ENCODE measurements at regions not wholly inside any gene's neighbourhood (a gene's known extent, or its start where the extent isn't known, plus 50 kb on each side); places are given as distances from the start of the nearest gene placed in this dataset.

- ChIA-PET POLR2A (no interaction called here), CTCF (interaction anchor here (0.9 kb wide), 1 partner anchor 16 kb away, joined by 3 read pairs; no protein-coding TSS in a partner anchor)
- no peak for DNase-seq (ENCODE audit: extremely low spot score)
- no peak for TF ChIP-seq CTCF (IDR thresholded peaks at IDR 0.05; ENCODE audit: control extremely low read depth, extremely low read depth, low read depth, missing control alignments)
Measured at GRCh38 chr2:147609301-147609700, 235.5 kb upstream of the ACVR2A start.

GRCh38 chr2:147607379-147607778 is 237.4 kb upstream of the ACVR2A start:
- ChIA-PET CTCF (no interaction called here), POLR2A (no interaction called here)
- DNase-seq (ENCODE audit: extremely low spot score): no peak
- TF ChIP-seq CTCF (IDR thresholded peaks at IDR 0.05; ENCODE audit: control extremely low read depth, extremely low read depth, low read depth, missing control alignments): no peak

- ChIA-PET POLR2A (no interaction called here), CTCF (interaction anchor here (0.8 to 1.5 kb wide), 4 partner anchors 9 to 16 kb away, joined by 3 to 5 read pairs (median 4); no protein-coding TSS in a partner anchor)
- DNase-seq (ENCODE audit: extremely low spot score): no peak
- no peak for TF ChIP-seq CTCF (IDR thresholded peaks at IDR 0.05; ENCODE audit: control extremely low read depth, extremely low read depth, low read depth, missing control alignments)
Measured at GRCh38 chr2:147603876-147604275, 241.0 kb upstream of the ACVR2A start.

- CTCF ChIA-PET: interaction anchor here (1.0 kb wide), 1 partner anchor 16 kb away, joined by 4 read pairs; no protein-coding TSS in a partner anchor
- no peak for TF ChIP-seq CTCF (IDR thresholded peaks at IDR 0.05; ENCODE audit: control extremely low read depth, extremely low read depth, low read depth, missing control alignments)
- DNase-seq (ENCODE audit: extremely low spot score): no peak
- POLR2A ChIA-PET: no interaction called here
Measured at GRCh38 chr2:147603447-147603846, 241.4 kb upstream of the ACVR2A start.

GRCh38 chr2:147600646-147601045 is 244.2 kb upstream of the ACVR2A start:
- POLR2A ChIA-PET: no interaction called here
- CTCF ChIA-PET: interaction anchor here (0.9 kb wide), 1 partner anchor 16 kb away, joined by 3 read pairs; no protein-coding TSS in a partner anchor
- no peak for TF ChIP-seq CTCF (IDR thresholded peaks at IDR 0.05; ENCODE audit: control extremely low read depth, extremely low read depth, low read depth, missing control alignments)
- DNase-seq (ENCODE audit: extremely low spot score): no peak

GRCh38 chr2:147600223-147600622 is 244.6 kb upstream of the ACVR2A start:
- ChIA-PET CTCF (no interaction called here), POLR2A (no interaction called here)
- DNase-seq (ENCODE audit: extremely low spot score): no peak
- no peak for TF ChIP-seq CTCF (IDR thresholded peaks at IDR 0.05; ENCODE audit: control extremely low read depth, extremely low read depth, low read depth, missing control alignments)

GRCh38 chr2:147595200-147595599 is 249.6 kb upstream of the ACVR2A start:
- POLR2A ChIA-PET: no interaction called here
- TF ChIP-seq CTCF (IDR thresholded peaks at IDR 0.05; ENCODE audit: control extremely low read depth, extremely low read depth, low read depth, missing control alignments): no peak
- DNase-seq (ENCODE audit: extremely low spot score): no peak
- CTCF ChIA-PET: interaction anchor here (1.7 to 2.0 kb wide), 2 partner anchors 9 to 12 kb away, joined by 5 to 6 read pairs; no protein-coding TSS in a partner anchor
